Left hindlimb (tissue), 1 donor: ENCODE measurements at regions not wholly inside any gene's neighbourhood (a gene's known extent, or its start where the extent isn't known, plus 50 kb on each side); places are given as distances from the start of the nearest gene placed in this dataset.

Source experiments
- DNase-seq: peaks from one replicate; pipeline ENCODE4 v3.0.0-alpha.2; 2018

- no peak for DNase-seq
Measured at GRCh38 chr4:108520807-108521206, 99.6 kb upstream of the RPL34 start.

- no peak for DNase-seq
Measured at GRCh38 chr4:108519911-108520601, 100.3 kb upstream of the RPL34 start.

- DNase-seq, result no peak
Measured at GRCh38 chr4:108519208-108519833, 101.1 kb upstream of the RPL34 start.

GRCh38 chr4:108512615-108513505, 107.5 kb upstream of the RPL34 start:
- DNase-seq, result peak; percentile 73

- no peak for DNase-seq
Measured at GRCh38 chr4:108511618-108512017, 108.8 kb upstream of the RPL34 start.

GRCh38 chr4:108502356-108502755, 118.0 kb upstream of the RPL34 start:
- no peak for DNase-seq

GRCh38 chr4:108498925-108499324, 121.5 kb upstream of the RPL34 start:
- DNase-seq, result no peak

- DNase-seq, result no peak
Measured at GRCh38 chr4:108493596-108493931, 126.8 kb upstream of the RPL34 start.

GRCh38 chr4:108492816-108493595, 127.4 kb upstream of the RPL34 start:
- DNase-seq, result no peak

GRCh38 chr4:108488865-108489264, 131.5 kb upstream of the RPL34 start:
- no peak for DNase-seq

- no peak for DNase-seq
Measured at GRCh38 chr4:108486046-108486445, 134.3 kb upstream of the RPL34 start.

- no peak for DNase-seq
Measured at GRCh38 chr4:108484187-108484586, 136.2 kb upstream of the RPL34 start.

- no peak for DNase-seq
Measured at GRCh38 chr4:108483650-108484049, 136.7 kb upstream of the RPL34 start.

- DNase-seq, result peak; percentile 43
Measured at GRCh38 chr4:108483079-108483478, 137.3 kb upstream of the RPL34 start.

- no peak for DNase-seq
Measured at GRCh38 chr4:108480881-108481280, 139.5 kb upstream of the RPL34 start.

GRCh38 chr4:108477527-108478108, 142.8 kb upstream of the RPL34 start:
- no peak for DNase-seq

- DNase-seq, result no peak
Measured at GRCh38 chr4:108473163-108473720, 147.1 kb upstream of the RPL34 start.

GRCh38 chr4:108466936-108467902, 153.2 kb upstream of the RPL34 start:
- DNase-seq, result no peak

- no peak for DNase-seq
Measured at GRCh38 chr4:108465886-108466500, 154.4 kb upstream of the RPL34 start.

GRCh38 chr4:108458681-108459080, 161.7 kb upstream of the RPL34 start:
- DNase-seq, result no peak

GRCh38 chr4:108454227-108454626, 166.1 kb upstream of the RPL34 start:
- no peak for DNase-seq
